ENCODE measurements at regions not wholly inside any gene's neighbourhood (a gene's known extent, or its start where the extent isn't known, plus 50 kb on each side); places are given as distances from the start of the nearest gene placed in this dataset.

- Histone ChIP-seq H3K79me2 (ENCODE audit: insufficient read depth, low read length) (no peaks in the 10 kb centered on the region), H3K27ac (ENCODE audit: low read depth, low read length) (no peak overlapping the region), H2AFZ (ENCODE audit: low read depth, low read length, severe bottlenecking) (no peak overlapping the region), H3K9me3 (ENCODE audit: insufficient read depth, low read length) (no peaks in the 10 kb centered on the region), H3K27me3 (ENCODE audit: low read length) (no peaks in the 10 kb centered on the region), H3K9me2 (replicated peaks; ENCODE audit: insufficient read depth, low read length) (no peaks in the 10 kb centered on the region), H3F3A (ENCODE audit: insufficient read depth) (no peaks in the 10 kb centered on the region), H3K9ac (ENCODE audit: low read length) (no peak overlapping the region), H3K4me3 (ENCODE audit: insufficient read depth, low read length, poor library complexity, severe bottlenecking) (no peak overlapping the region), H4K20me1 (ENCODE audit: low read depth, low read length) (no peaks in the 10 kb centered on the region), H3K36me3 (ENCODE audit: low read length) (no peaks in the 10 kb centered on the region), H3K4me2 (ENCODE audit: low read depth, low read length, poor library complexity, severe bottlenecking) (no peak overlapping the region)
- TF ChIP-seq, protein P1, sequence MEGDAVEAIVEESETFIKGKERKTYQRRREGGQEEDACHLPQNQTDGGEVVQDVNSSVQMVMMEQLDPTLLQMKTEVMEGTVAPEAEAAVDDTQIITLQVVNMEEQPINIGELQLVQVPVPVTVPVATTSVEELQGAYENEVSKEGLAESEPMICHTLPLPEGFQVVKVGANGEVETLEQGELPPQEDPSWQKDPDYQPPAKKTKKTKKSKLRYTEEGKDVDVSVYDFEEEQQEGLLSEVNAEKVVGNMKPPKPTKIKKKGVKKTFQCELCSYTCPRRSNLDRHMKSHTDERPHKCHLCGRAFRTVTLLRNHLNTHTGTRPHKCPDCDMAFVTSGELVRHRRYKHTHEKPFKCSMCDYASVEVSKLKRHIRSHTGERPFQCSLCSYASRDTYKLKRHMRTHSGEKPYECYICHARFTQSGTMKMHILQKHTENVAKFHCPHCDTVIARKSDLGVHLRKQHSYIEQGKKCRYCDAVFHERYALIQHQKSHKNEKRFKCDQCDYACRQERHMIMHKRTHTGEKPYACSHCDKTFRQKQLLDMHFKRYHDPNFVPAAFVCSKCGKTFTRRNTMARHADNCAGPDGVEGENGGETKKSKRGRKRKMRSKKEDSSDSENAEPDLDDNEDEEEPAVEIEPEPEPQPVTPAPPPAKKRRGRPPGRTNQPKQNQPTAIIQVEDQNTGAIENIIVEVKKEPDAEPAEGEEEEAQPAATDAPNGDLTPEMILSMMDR (IDR thresholded peaks at IDR 0.05; ENCODE audit: insufficient read depth, low read length, poor library complexity, severe bottlenecking), result no peak
- TF ChIP-seq EZH2phosphoT487 (conservative IDR thresholded peaks at IDR 0.05; ENCODE audit: low read length), result no peak
Measured at GRCh38 chr17:71111460-71111859, 942.1 kb downstream of the KCNJ2 start.

GRCh38 chr17:71111934-71112333, 942.6 kb downstream of the KCNJ2 start:
- Histone ChIP-seq H2AFZ (ENCODE audit: low read depth, low read length, severe bottlenecking) (no peak overlapping the region), H3F3A (ENCODE audit: insufficient read depth) (no peaks in the 10 kb centered on the region), H3K36me3 (ENCODE audit: low read length) (no peaks in the 10 kb centered on the region), H3K9ac (ENCODE audit: low read length) (no peak overlapping the region), H3K79me2 (ENCODE audit: insufficient read depth, low read length) (no peaks in the 10 kb centered on the region), H3K4me2 (ENCODE audit: low read depth, low read length, poor library complexity, severe bottlenecking) (no peak overlapping the region), H3K4me3 (ENCODE audit: insufficient read depth, low read length, poor library complexity, severe bottlenecking) (no peak overlapping the region), H3K9me3 (ENCODE audit: insufficient read depth, low read length) (no peaks in the 10 kb centered on the region), H3K27ac (ENCODE audit: low read depth, low read length) (no peak overlapping the region), H3K9me2 (replicated peaks; ENCODE audit: insufficient read depth, low read length) (no peaks in the 10 kb centered on the region), H4K20me1 (ENCODE audit: low read depth, low read length) (no peaks in the 10 kb centered on the region), H3K27me3 (ENCODE audit: low read length) (no peaks in the 10 kb centered on the region)
- TF ChIP-seq, protein P1 (IDR thresholded peaks at IDR 0.05; ENCODE audit: insufficient read depth, low read length, poor library complexity, severe bottlenecking), result no peak
- no peak for TF ChIP-seq EZH2phosphoT487 (conservative IDR thresholded peaks at IDR 0.05; ENCODE audit: low read length)

DNA sequence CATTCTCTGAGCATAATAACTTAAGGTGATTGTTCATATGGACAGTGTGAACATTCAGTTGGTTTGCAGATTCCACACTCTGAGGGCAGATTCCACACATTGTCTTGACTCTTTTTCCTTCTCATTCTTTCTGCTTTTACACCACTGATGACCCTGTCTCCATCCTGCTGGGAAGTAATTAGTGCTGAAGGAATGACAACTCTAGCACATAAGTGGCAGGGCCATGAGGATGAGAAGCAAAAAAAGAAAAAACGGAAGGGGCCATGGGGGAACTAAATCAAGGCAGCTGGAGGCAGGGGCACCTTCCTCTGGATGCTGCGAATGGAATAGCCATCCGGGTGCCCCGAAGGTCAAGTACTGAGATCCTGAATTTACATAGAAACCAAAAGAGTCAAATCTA, 944.0 kb downstream of the KCNJ2 start:
- no peaks in the 10 kb centered on the region for H3K27me3 ChIP-seq (ENCODE audit: low read length)
- no peak overlapping the region for H3K27ac ChIP-seq (ENCODE audit: low read depth, low read length)
- no peak overlapping the region for H2AFZ ChIP-seq (ENCODE audit: low read depth, low read length, severe bottlenecking)
- no peaks in the 10 kb centered on the region for H3K36me3 ChIP-seq (ENCODE audit: low read length)
- no peak overlapping the region for H3K9ac ChIP-seq (ENCODE audit: low read length)
- no peaks in the 10 kb centered on the region for H4K20me1 ChIP-seq (ENCODE audit: low read depth, low read length)
- H3K9me3 ChIP-seq (ENCODE audit: insufficient read depth, low read length), result no peaks in the 10 kb centered on the region
- H3K9me2 ChIP-seq (replicated peaks; ENCODE audit: insufficient read depth, low read length), result no peaks in the 10 kb centered on the region
- TF ChIP-seq, protein P1 (IDR thresholded peaks at IDR 0.05; ENCODE audit: insufficient read depth, low read length, poor library complexity, severe bottlenecking), result no peak
- TF ChIP-seq EZH2phosphoT487 (conservative IDR thresholded peaks at IDR 0.05; ENCODE audit: low read length), result no peak
- H3K4me3 ChIP-seq (ENCODE audit: insufficient read depth, low read length, poor library complexity, severe bottlenecking), result no peak overlapping the region
- no peak overlapping the region for H3K4me2 ChIP-seq (ENCODE audit: low read depth, low read length, poor library complexity, severe bottlenecking)
- H3F3A ChIP-seq (ENCODE audit: insufficient read depth), result no peaks in the 10 kb centered on the region
- H3K79me2 ChIP-seq (ENCODE audit: insufficient read depth, low read length), result no peaks in the 10 kb centered on the region
